ENCODE measurements at regions not wholly inside any gene's neighbourhood (a gene's known extent, or its start where the extent isn't known, plus 50 kb on each side); places are given as distances from the start of the nearest gene placed in this dataset.

DNA sequence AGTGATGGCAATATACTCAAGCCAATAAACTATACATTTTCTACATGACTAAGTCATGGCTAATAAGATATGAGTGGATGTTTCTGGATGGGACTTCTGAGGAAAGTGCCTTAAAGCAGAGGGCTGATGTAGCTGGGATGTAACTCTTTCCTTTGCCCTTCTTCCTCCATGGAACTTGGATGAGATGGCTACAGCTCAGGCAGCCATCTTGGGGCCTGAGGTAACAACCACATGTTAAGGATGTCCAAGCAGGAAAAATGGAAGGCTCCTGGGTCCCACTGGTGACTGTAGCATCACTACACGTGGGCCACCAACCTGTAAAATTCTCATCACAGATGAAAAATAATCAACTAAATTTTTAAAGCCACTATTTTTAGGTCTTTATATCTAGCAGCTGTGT, 54.4 kb upstream of the GRIP1 start:
- intact Hi-C loops (cut with DNase I; ENCODE audit: low total_unique reads) = no loop called here
- H3K4me1 ChIP-seq = no peaks in the 10 kb centered on the region
- WGBS, 2 donors (ENCODE audit: low coverage in 1 of 2) = 66 to 100% methylated on average over 1 of the region's 1 CpG

DNA sequence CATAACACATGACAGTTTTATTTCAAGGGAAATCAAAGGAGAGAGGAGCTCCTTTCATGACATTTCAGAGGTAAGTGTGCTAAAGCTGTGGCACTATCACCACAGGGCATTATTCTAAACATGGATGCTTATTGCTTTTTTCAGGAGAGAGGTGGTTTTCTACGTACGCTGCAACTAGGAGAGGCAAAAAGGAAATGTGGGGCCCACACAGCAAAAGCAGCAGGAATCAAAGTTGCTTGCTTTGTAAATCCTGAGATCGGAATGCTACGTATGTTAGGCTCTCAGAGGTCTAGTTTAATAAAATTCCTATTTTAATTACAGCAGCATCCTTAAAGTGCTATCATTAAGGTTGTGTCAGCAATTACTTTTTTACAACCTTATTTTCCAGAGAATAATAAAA, 55.0 kb upstream of the GRIP1 start:
- Histone ChIP-seq H3K4me3 (no peak overlapping the region), H3K9me3 (no peaks in the 10 kb centered on the region), H3K36me3 (no peaks in the 10 kb centered on the region), H3K27me3 (no peaks in the 10 kb centered on the region), H3K4me1 (no peaks in the 10 kb centered on the region), H3K27ac (no peak overlapping the region)
- TF ChIP-seq POLR2A (IDR thresholded peaks at IDR 0.05) (no peak), EP300 (IDR thresholded peaks at IDR 0.05; ENCODE audit: low read depth) (no peak), POLR2AphosphoS5 (IDR thresholded peaks at IDR 0.05) (no peak)
- TF ChIP-seq, protein P1, sequence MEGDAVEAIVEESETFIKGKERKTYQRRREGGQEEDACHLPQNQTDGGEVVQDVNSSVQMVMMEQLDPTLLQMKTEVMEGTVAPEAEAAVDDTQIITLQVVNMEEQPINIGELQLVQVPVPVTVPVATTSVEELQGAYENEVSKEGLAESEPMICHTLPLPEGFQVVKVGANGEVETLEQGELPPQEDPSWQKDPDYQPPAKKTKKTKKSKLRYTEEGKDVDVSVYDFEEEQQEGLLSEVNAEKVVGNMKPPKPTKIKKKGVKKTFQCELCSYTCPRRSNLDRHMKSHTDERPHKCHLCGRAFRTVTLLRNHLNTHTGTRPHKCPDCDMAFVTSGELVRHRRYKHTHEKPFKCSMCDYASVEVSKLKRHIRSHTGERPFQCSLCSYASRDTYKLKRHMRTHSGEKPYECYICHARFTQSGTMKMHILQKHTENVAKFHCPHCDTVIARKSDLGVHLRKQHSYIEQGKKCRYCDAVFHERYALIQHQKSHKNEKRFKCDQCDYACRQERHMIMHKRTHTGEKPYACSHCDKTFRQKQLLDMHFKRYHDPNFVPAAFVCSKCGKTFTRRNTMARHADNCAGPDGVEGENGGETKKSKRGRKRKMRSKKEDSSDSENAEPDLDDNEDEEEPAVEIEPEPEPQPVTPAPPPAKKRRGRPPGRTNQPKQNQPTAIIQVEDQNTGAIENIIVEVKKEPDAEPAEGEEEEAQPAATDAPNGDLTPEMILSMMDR (IDR thresholded peaks at IDR 0.05) = no peak
- 83 to 96% methylated on average over 4 of the region's 4 CpGs for WGBS, 2 donors (ENCODE audit: low coverage in 1 of 2)
- in situ Hi-C loops (cut with MboI; ENCODE audit: low pct_ligation_motif_present in 1 of 4, low pct_unique_long_range_greater_than_20kb in 1 of 4, low sequenced_read_pairs in 3 of 4) = no loop called here
- intact Hi-C loops (cut with DNase I; ENCODE audit: low total_unique reads) = no loop called here
- no peak for DNase-seq

More for the DNA sequence above, 54.4 kb upstream of the GRIP1 start:
- no peak overlapping the region for H3K27ac ChIP-seq
- in situ Hi-C loops (cut with MboI; ENCODE audit: low pct_ligation_motif_present in 1 of 4, low pct_unique_long_range_greater_than_20kb in 1 of 4, low sequenced_read_pairs in 3 of 4) = no loop called here
- no peaks in the 10 kb centered on the region for H3K36me3 ChIP-seq
- TF ChIP-seq POLR2A (IDR thresholded peaks at IDR 0.05) = no peak
- TF ChIP-seq, protein P1 (IDR thresholded peaks at IDR 0.05) = no peak
- no peak for TF ChIP-seq POLR2AphosphoS5 (IDR thresholded peaks at IDR 0.05)
- TF ChIP-seq EP300 (IDR thresholded peaks at IDR 0.05; ENCODE audit: low read depth) = no peak
- no peak overlapping the region for H3K4me3 ChIP-seq
- H3K9me3 ChIP-seq = no peaks in the 10 kb centered on the region
- no peaks in the 10 kb centered on the region for H3K27me3 ChIP-seq
- no peak for DNase-seq

DNA sequence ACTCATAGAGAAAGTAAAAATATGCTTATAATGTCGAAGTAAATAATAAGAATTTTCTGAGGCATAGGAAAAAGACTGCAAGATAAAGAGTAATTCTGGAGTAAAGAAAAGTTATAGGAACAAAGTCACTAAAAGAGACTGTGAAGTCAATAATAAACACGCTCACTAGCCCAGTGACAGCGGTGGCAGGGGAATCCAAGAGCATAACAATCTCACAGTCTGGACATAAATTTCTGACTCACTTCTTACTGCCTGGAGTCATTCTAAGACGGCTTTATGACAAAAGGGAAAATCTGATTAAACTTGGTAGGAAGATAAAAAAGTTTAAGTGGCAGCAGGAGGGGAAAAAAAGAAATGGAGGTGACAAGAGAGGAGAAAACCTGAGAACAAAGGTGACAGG, 56.4 kb upstream of the GRIP1 start:
- no peaks in the 10 kb centered on the region for H3K36me3 ChIP-seq
- no peaks in the 10 kb centered on the region for H3K4me1 ChIP-seq
- intact Hi-C loops (cut with DNase I; ENCODE audit: low total_unique reads) = no loop called here
- in situ Hi-C loops (cut with MboI; ENCODE audit: low pct_ligation_motif_present in 1 of 4, low pct_unique_long_range_greater_than_20kb in 1 of 4, low sequenced_read_pairs in 3 of 4) = no loop called here
- no peak for DNase-seq
- H3K27ac ChIP-seq = no peak overlapping the region
- H3K4me3 ChIP-seq = no peak overlapping the region
- H3K9me3 ChIP-seq = no peaks in the 10 kb centered on the region
- WGBS, 2 donors (ENCODE audit: low coverage in 1 of 2) = 76 to 84% methylated on average over 4 of the region's 4 CpGs
- H3K27me3 ChIP-seq = no peaks in the 10 kb centered on the region
- TF ChIP-seq POLR2A (IDR thresholded peaks at IDR 0.05) (no peak), EP300 (IDR thresholded peaks at IDR 0.05; ENCODE audit: low read depth) (no peak), POLR2AphosphoS5 (IDR thresholded peaks at IDR 0.05) (no peak)
- TF ChIP-seq, protein P1 (IDR thresholded peaks at IDR 0.05) = no peak

DNA sequence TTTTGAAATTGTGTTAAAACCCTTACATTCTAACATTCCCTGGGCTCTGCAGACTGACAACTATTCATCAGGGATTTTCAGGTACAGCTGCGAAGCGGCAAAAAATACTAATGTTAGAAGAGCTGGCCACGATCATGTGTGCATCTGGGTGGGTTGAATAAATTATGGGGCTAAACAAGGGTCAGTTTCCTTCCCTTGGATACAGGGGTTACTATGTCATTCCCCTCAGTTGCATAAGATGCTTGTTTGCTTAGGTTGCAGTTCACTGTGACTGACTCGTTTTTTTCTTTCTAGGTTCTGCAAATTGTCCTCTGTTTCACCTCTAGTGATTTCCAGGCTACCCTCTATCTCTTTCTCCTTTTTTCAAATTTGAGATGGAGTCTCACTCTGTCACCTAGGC, 58.1 kb upstream of the GRIP1 start:
- in situ Hi-C loops (cut with MboI; ENCODE audit: low pct_ligation_motif_present in 1 of 4, low pct_unique_long_range_greater_than_20kb in 1 of 4, low sequenced_read_pairs in 3 of 4) = no loop called here

More for the DNA sequence above, 58.1 kb upstream of the GRIP1 start:
- Histone ChIP-seq H3K4me3 (no peak overlapping the region), H3K36me3 (no peaks in the 10 kb centered on the region), H3K27me3 (no peaks in the 10 kb centered on the region), H3K4me1 (no peaks in the 10 kb centered on the region), H3K9me3 (no peaks in the 10 kb centered on the region), H3K27ac (no peak overlapping the region)
- intact Hi-C loops (cut with DNase I; ENCODE audit: low total_unique reads) = no loop called here
- TF ChIP-seq, protein P1 (IDR thresholded peaks at IDR 0.05) = no peak
- TF ChIP-seq POLR2AphosphoS5 (IDR thresholded peaks at IDR 0.05) = no peak
- TF ChIP-seq EP300 (IDR thresholded peaks at IDR 0.05; ENCODE audit: low read depth) = no peak
- no peak for TF ChIP-seq POLR2A (IDR thresholded peaks at IDR 0.05)
- 66 to 68% methylated on average over 4 of the region's 4 CpGs for WGBS, 2 donors (ENCODE audit: low coverage in 1 of 2)
- no peak for DNase-seq

All from transverse colon (tissue), 4 donors.